GM10248 (cell line): ENCODE measurements at regions not wholly inside any gene's neighbourhood (a gene's known extent, or its start where the extent isn't known, plus 50 kb on each side); places are given as distances from the start of the nearest gene placed in this dataset.

Experiments used
- CTCF ChIA-PET: fragments of 300-600 bp; sonication (Branson Sonifier 250); formaldehyde crosslinking; extraction: SDS; loops from one replicate; lab custom pipeline; 2021; ENCODE audit warnings: antibody characterized with exemption; lab: Yijun Ruan, JAX
- POLR2A ChIA-PET: fragments of 350-650 bp; sonication (Branson Sonifier 250); formaldehyde crosslinking; extraction: SDS; loops from one replicate; lab custom pipeline; 2020; ENCODE audit warnings: antibody characterized with exemption; lab: Yijun Ruan, JAX
- DNase-seq: peaks from one replicate; pipeline ENCODE4 v3.0.0; 2012; ENCODE audit errors: extremely low spot score
- CTCF ChIP-seq: IDR thresholded peaks from 2 replicates; pipeline ENCODE4 v1.5.1; 2012; ENCODE audit warnings: mild to moderate bottlenecking, low read depth; ENCODE audit errors: extremely low read depth, missing control alignments, control extremely low read depth

- ChIA-PET CTCF (interaction anchor here (0.8 to 1.0 kb wide), 2 partner anchors 15 to 112 kb away, joined by 4 read pairs; no protein-coding TSS in a partner anchor), POLR2A (no interaction called here)
- DNase-seq = no peak
- TF ChIP-seq CTCF = no peak
These were observed 54.1 kb upstream of the PDE7B start for GRCh38 chr6:135797361-135797760.

GRCh38 chr6:135798751-135799515, 52.6 kb upstream of the PDE7B start:
- no peak for DNase-seq
- TF ChIP-seq CTCF = no peak
- ChIA-PET CTCF (interaction anchor here (1.0 to 1.3 kb wide), 2 partner anchors 13 to 25 kb away, joined by 3 read pairs; no protein-coding TSS in a partner anchor), POLR2A (no interaction called here)
